ENCODE measurements at regions not wholly inside any gene's neighbourhood (a gene's known extent, or its start where the extent isn't known, plus 50 kb on each side); places are given as distances from the start of the nearest gene placed in this dataset.

DNA sequence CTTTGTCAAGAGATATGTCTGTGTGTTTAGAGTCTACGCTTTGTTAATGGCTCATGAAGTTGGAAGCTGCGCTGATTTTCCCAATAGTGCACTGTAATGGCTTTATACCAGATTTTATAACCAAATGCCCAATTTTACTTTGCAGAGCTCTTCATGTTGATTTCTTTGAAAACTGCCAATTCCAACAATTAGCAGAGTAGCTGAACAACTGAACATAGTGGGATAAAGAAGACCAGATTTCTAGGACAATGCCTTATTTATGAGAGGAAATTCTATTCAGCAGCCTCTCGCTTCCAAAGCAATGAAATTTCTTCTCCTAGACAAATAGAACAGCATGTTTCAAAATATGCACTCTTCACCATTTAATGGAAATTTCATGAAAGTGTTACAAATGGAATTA lies 66.9 kb upstream of the PROK2 start:
- no peak for DNase-seq (ENCODE audit: low spot score)

- DNase-seq (ENCODE audit: low spot score) = no peak
Observed at GRCh38 chr3:71850654-71851053, 65.7 kb upstream of the PROK2 start.

DNA sequence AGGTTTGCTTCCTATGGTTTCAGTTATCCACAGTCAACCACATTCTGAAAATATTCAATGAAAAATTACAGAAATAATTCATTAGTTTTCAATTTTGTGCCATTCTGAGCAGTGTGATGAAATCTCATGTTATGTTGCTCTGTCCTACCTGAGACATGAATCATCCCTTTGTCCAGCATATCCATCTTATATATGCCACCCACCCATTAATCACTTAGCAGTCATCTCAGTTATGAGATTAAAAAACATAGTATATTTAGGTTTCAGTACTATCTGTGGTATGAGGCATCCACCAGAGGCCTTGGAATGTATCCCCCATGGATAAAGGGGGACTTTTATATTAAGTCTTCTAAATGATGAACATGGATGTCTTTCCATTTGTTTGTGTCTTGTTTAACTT lies 64.7 kb upstream of the PROK2 start:
- DNase-seq (ENCODE audit: low spot score) = no peak

DNA sequence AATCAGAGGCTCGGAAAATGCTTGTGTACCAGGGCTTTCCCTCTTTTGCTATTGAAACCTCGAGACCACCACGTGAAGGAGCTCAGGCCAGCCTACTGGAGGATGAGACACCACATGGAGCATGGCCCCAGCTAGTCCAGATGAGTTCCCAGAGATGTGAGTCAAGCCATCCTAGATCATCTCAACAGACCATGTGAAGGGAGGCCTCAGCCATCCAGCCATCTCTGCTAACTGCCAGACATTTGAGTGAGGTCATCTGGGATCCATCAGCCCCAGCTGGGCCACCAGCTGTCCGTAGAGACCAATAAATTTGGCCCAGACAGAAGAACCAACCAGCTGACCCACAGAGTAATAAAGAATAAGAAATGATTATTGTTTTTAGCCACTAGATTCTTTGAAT lies 62.8 kb upstream of the PROK2 start:
- DNase-seq (ENCODE audit: low spot score) = no peak

- DNase-seq (ENCODE audit: low spot score) = no peak
Observed at GRCh38 chr3:71846185-71846584, 61.2 kb upstream of the PROK2 start.

GRCh38 chr3:71843071-71843470 lies 58.1 kb upstream of the PROK2 start:
- no peak for DNase-seq (ENCODE audit: low spot score)

- no peak for DNase-seq (ENCODE audit: low spot score)
Observed at GRCh38 chr3:71838406-71838805, 53.5 kb upstream of the PROK2 start.

Measured in cerebellar cortex (tissue), 1 donor.